Neural cell (in vitro differentiated cells): ENCODE measurements at regions not wholly inside any gene's neighbourhood (a gene's known extent, or its start where the extent isn't known, plus 50 kb on each side); places are given as distances from the start of the nearest gene placed in this dataset.

Experiments
- H2AFZ ChIP-seq: fragments of 200-600, 300-800 bp; sonication (generic), shearing (Covaris generic); 2 replicates; pipeline ENCODE4 v1.6.0; 2014; ENCODE audit warnings: low read depth, mild to moderate bottlenecking, antibody characterized with exemption, low read length, moderate library complexity
- H3F3A ChIP-seq: fragments of 200-600 bp; shearing (Covaris generic); 2 replicates; pipeline ENCODE4 v1.6.1; 2016; ENCODE audit warnings: mild to moderate bottlenecking, moderate library complexity, mixed read lengths, antibody characterized with exemption, low read length; ENCODE audit not compliant: insufficient read depth, poor library complexity, severe bottlenecking
- H3K27ac ChIP-seq: fragments of 200-600, 300-800 bp; sonication (generic), shearing (Covaris generic); 2 replicates; pipeline ENCODE4 v1.5.1; 2014; ENCODE audit warnings: mild to moderate bottlenecking, low read length, moderate library complexity
- H3K27me3 ChIP-seq: fragments of 300-800, 200-600 bp; sonication (generic), shearing (Covaris generic); 2 replicates; pipeline ENCODE4 v1.6.0; 2014; ENCODE audit warnings: mild to moderate bottlenecking, low read depth, low read length, moderate library complexity; ENCODE audit not compliant: insufficient read depth
- H3K36me3 ChIP-seq: fragments of 300-800, 200-600 bp; sonication (generic), shearing (Covaris generic); 2 replicates; pipeline ENCODE4 v1.5.1; 2014; ENCODE audit warnings: mild to moderate bottlenecking, antibody characterized with exemption, low read length, moderate library complexity; ENCODE audit not compliant: insufficient read depth
- H3K4me2 ChIP-seq: fragments of 300-800, 200-600 bp; sonication (generic), shearing (Covaris generic); 2 replicates; pipeline ENCODE4 v1.6.0; 2014; ENCODE audit warnings: mild to moderate bottlenecking, low read length
- H3K4me3 ChIP-seq: fragments of 300-800, 200-600 bp; sonication (generic), shearing (Covaris generic); 2 replicates; pipeline ENCODE4 v1.5.1; 2014; ENCODE audit warnings: mild to moderate bottlenecking, low read length, moderate library complexity
- H3K79me2 ChIP-seq: fragments of 200-600 bp; shearing (Covaris generic); replicated peaks from 2 replicates; pipeline ENCODE4 v1.6.0; 2014; ENCODE audit warnings: mild to moderate bottlenecking, low read length, moderate library complexity; ENCODE audit not compliant: insufficient read depth
- H3K9ac ChIP-seq: fragments of 300-800, 200-600 bp; sonication (generic), shearing (Covaris generic); 2 replicates; pipeline ENCODE4 v1.6.1; 2016; ENCODE audit warnings: mild to moderate bottlenecking, low read length, mixed read lengths
- H3K9me2 ChIP-seq: fragments of 200-600 bp; shearing (Covaris generic); 2 replicates; pipeline ENCODE4 v1.6.1; 2016; ENCODE audit warnings: mild to moderate bottlenecking, low read length, mixed read lengths; ENCODE audit not compliant: insufficient read depth
- H3K9me3 ChIP-seq: fragments of 200-600, 300-800 bp; sonication (generic), shearing (Covaris generic); 2 replicates; pipeline ENCODE4 v1.6.1; 2016; ENCODE audit warnings: mild to moderate bottlenecking, mixed run types, low read length, moderate library complexity, mixed read lengths
- H4K20me1 ChIP-seq: fragments of 200-600 bp; shearing (Covaris generic); 2 replicates; pipeline ENCODE4 v1.6.1; 2016; ENCODE audit warnings: mild to moderate bottlenecking, mixed run types; ENCODE audit not compliant: insufficient read depth
- CTCF ChIP-seq: fragments of 450-650 bp; IDR thresholded peaks from 2 replicates; pipeline ENCODE4 v1.5.1; 2014; ENCODE audit warnings: antibody characterized with exemption, mild to moderate bottlenecking, moderate library complexity; ENCODE audit not compliant: poor library complexity, severe bottlenecking
- EP300 ChIP-seq: fragments of 450-650 bp; conservative IDR thresholded peaks from 2 replicates; pipeline ENCODE4 v1.6.1; 2014; ENCODE audit warnings: antibody characterized with exemption, mild to moderate bottlenecking, moderate library complexity; ENCODE audit not compliant: poor library complexity, severe bottlenecking
- EZH2 ChIP-seq: fragments of 200-600, 300-800 bp; shearing (Covaris generic), sonication (generic); IDR thresholded peaks from 2 replicates; pipeline ENCODE4 v1.6.1; 2014; ENCODE audit warnings: antibody characterized with exemption, low read length, borderline replicate concordance, mild to moderate bottlenecking; ENCODE audit not compliant: insufficient read depth, poor library complexity, severe bottlenecking
- MXI1 ChIP-seq: fragments of 450-650 bp; conservative IDR thresholded peaks from 2 replicates; pipeline ENCODE4 v1.6.1; 2014; ENCODE audit warnings: antibody characterized with exemption, mild to moderate bottlenecking; ENCODE audit not compliant: poor library complexity, severe bottlenecking
- POLR2AphosphoS5 ChIP-seq: IDR thresholded peaks from 2 replicates; pipeline ENCODE4 v1.6.1; 2012
- RAD21 ChIP-seq: fragments of 450-650 bp; conservative IDR thresholded peaks from 2 replicates; pipeline ENCODE4 v1.6.1; 2014; ENCODE audit warnings: antibody characterized with exemption, mild to moderate bottlenecking, moderate library complexity
- REST ChIP-seq: IDR thresholded peaks from 2 replicates; pipeline ENCODE4 v1.6.1; 2012; ENCODE audit warnings: borderline replicate concordance
- SMC3 ChIP-seq: fragments of 450-650 bp; conservative IDR thresholded peaks from 2 replicates; pipeline ENCODE4 v1.6.1; 2014; ENCODE audit warnings: antibody characterized with exemption, mild to moderate bottlenecking, moderate library complexity; ENCODE audit not compliant: poor library complexity
- TAF1 ChIP-seq: IDR thresholded peaks from 2 replicates; pipeline ENCODE4 v1.6.1; 2012; ENCODE audit warnings: low read depth

- Histone ChIP-seq H2AFZ (no peak overlapping the region), H3K4me3 (no peak overlapping the region), H4K20me1 (no peaks in the 10 kb centered on the region), H3K36me3 (no peaks in the 10 kb centered on the region), H3K9me3 (no peaks in the 10 kb centered on the region), H3K27ac (no peak overlapping the region), H3K79me2 (no peaks in the 10 kb centered on the region), H3K4me2 (no peak overlapping the region), H3K9ac (no peak overlapping the region), H3F3A (no peaks in the 10 kb centered on the region), H3K27me3 (no peaks in the 10 kb centered on the region), H3K9me2 (no peaks in the 10 kb centered on the region)
- TF ChIP-seq EP300 (no peak), POLR2AphosphoS5 (no peak), CTCF (no peak), TAF1 (no peak), SMC3 (no peak), REST (no peak), EZH2 (no peak)
Measured at GRCh38 chr19:28469544-28469943, 743.4 kb downstream of the UQCRFS1 start.

- H3K27me3 ChIP-seq: no peaks in the 10 kb centered on the region
- no peaks in the 10 kb centered on the region for H4K20me1 ChIP-seq
- TF ChIP-seq POLR2AphosphoS5 (no peak), CTCF (peak; percentile 9), SMC3 (no peak), RAD21 (no peak), MXI1 (no peak)
- no peak overlapping the region for H3K9ac ChIP-seq
- H3F3A ChIP-seq: no peaks in the 10 kb centered on the region
- H3K4me2 ChIP-seq: no peak overlapping the region
- H3K79me2 ChIP-seq: no peaks in the 10 kb centered on the region
- H3K27ac ChIP-seq: no peak overlapping the region
- no peaks in the 10 kb centered on the region for H3K9me3 ChIP-seq
- no peak overlapping the region for H3K4me3 ChIP-seq
- H3K36me3 ChIP-seq: no peaks in the 10 kb centered on the region
- H3K9me2 ChIP-seq: no peaks in the 10 kb centered on the region
- H2AFZ ChIP-seq: no peak overlapping the region
Measured at GRCh38 chr19:28468701-28469459, 744.1 kb downstream of the UQCRFS1 start.
